ENCODE measurements at regions not wholly inside any gene's neighbourhood (a gene's known extent, or its start where the extent isn't known, plus 50 kb on each side); places are given as distances from the start of the nearest gene placed in this dataset.

- TF ChIP-seq EZH2 (IDR thresholded peaks at IDR 0.05; ENCODE audit: low read length), result no peak
- TF ChIP-seq, protein P1, sequence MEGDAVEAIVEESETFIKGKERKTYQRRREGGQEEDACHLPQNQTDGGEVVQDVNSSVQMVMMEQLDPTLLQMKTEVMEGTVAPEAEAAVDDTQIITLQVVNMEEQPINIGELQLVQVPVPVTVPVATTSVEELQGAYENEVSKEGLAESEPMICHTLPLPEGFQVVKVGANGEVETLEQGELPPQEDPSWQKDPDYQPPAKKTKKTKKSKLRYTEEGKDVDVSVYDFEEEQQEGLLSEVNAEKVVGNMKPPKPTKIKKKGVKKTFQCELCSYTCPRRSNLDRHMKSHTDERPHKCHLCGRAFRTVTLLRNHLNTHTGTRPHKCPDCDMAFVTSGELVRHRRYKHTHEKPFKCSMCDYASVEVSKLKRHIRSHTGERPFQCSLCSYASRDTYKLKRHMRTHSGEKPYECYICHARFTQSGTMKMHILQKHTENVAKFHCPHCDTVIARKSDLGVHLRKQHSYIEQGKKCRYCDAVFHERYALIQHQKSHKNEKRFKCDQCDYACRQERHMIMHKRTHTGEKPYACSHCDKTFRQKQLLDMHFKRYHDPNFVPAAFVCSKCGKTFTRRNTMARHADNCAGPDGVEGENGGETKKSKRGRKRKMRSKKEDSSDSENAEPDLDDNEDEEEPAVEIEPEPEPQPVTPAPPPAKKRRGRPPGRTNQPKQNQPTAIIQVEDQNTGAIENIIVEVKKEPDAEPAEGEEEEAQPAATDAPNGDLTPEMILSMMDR (optimal IDR thresholded peaks at IDR 0.05 in 1 of 3, IDR thresholded peaks at IDR 0.05 in 1 of 3, conservative IDR thresholded peaks at IDR 0.05 in 1 of 3; ENCODE audit: extremely low read depth in 1 of 3, insufficient read depth in 2 of 3, low read length in 3 of 3), result no peak
Measured at GRCh38 chr5:119930490-119930889, 301.1 kb downstream of the FAM170A start.
